Neural progenitor cell (in vitro differentiated cells): ENCODE measurements at regions not wholly inside any gene's neighbourhood (a gene's known extent, or its start where the extent isn't known, plus 50 kb on each side); places are given as distances from the start of the nearest gene placed in this dataset.

Experiments
- DNase-seq: peaks from one replicate; pipeline ENCODE4 v3.0.0-alpha.2; 2016; ENCODE audit warnings: low spot score
- H2AFZ ChIP-seq: fragments of 200-600 bp; sonication (generic); replicated peaks from 2 replicates; pipeline ENCODE4 v1.6.1; 2016; ENCODE audit warnings: antibody characterized with exemption
- H3F3A ChIP-seq: fragments of 200-600 bp; sonication (generic); 2 replicates; pipeline ENCODE4 v1.6.1; 2016; ENCODE audit warnings: antibody characterized with exemption, low read depth
- H3K27ac ChIP-seq: fragments of 200-600 bp; sonication (generic); 2 replicates; pipeline ENCODE4 v1.5.1; 2016; ENCODE audit warnings: mild to moderate bottlenecking
- H3K27me3 ChIP-seq: fragments of 200-600 bp; sonication (generic); 2 replicates; pipeline ENCODE4 v1.6.1; 2016; ENCODE audit warnings: mild to moderate bottlenecking, moderate library complexity
- H3K36me3 ChIP-seq: fragments of 200-600 bp; sonication (generic); 2 replicates; pipeline ENCODE4 v1.5.1; 2016
- H3K4me1 ChIP-seq: fragments of 200-600 bp; sonication (generic); 2 replicates; pipeline ENCODE4 v1.6.1; 2016; ENCODE audit warnings: mixed run types
- H3K4me2 ChIP-seq: fragments of 200-600 bp; sonication (generic); 2 replicates; pipeline ENCODE4 v1.6.1; 2016
- H3K4me3 ChIP-seq: fragments of 200-600 bp; sonication (generic); 2 replicates; pipeline ENCODE4 v1.5.1; 2016
- H3K79me2 ChIP-seq: fragments of 200-600 bp; sonication (generic); 2 replicates; pipeline ENCODE4 v1.6.1; 2016; ENCODE audit warnings: low read depth
- H3K9ac ChIP-seq: fragments of 200-600 bp; sonication (generic); 2 replicates; pipeline ENCODE4 v1.6.1; 2016
- H3K9me3 ChIP-seq: fragments of 200-600 bp; sonication (generic); 2 replicates; pipeline ENCODE4 v1.5.1; 2016; ENCODE audit warnings: low read depth
- H4K20me1 ChIP-seq: fragments of 200-600 bp; sonication (generic); 2 replicates; pipeline ENCODE4 v1.6.1; 2016; ENCODE audit warnings: low read depth
- H3K27ac Mint-ChIP-seq: 3 replicates; pipeline ENCODE4 v1.8.0; 2021; ENCODE audit warnings: mixed read lengths
- H3K27me3 Mint-ChIP-seq: 2 replicates; pipeline ENCODE4 v1.8.0; 2022; ENCODE audit warnings: low read depth, mild to moderate bottlenecking, inconsistent platforms, moderate library complexity, mixed read lengths; ENCODE audit not compliant: insufficient read depth
- H3K36me3 Mint-ChIP-seq: 3 replicates; pipeline ENCODE4 v1.8.0; 2021; ENCODE audit warnings: mixed read lengths
- H3K4me1 Mint-ChIP-seq: 3 replicates; pipeline ENCODE4 v1.8.0; 2021; ENCODE audit warnings: mixed read lengths
- H3K4me3 Mint-ChIP-seq: 3 replicates; pipeline ENCODE4 v1.8.0; 2021; ENCODE audit warnings: mild to moderate bottlenecking, moderate library complexity, mixed read lengths
- H3K9me3 Mint-ChIP-seq: 3 replicates; pipeline ENCODE4 v1.8.0; 2020; ENCODE audit warnings: mixed read lengths
- CTCF ChIP-seq: fragments of 200-600 bp; sonication (generic); IDR thresholded peaks from 2 replicates; pipeline ENCODE4 v1.5.1; 2017; ENCODE audit warnings: antibody characterized with exemption, mild to moderate bottlenecking
- EZH2 ChIP-seq: fragments of 200-600 bp; sonication (generic); IDR thresholded peaks from 2 replicates; pipeline ENCODE4 v1.6.1; 2017; ENCODE audit warnings: antibody characterized with exemption, mild to moderate bottlenecking, moderate library complexity
- EZH2phosphoT487 ChIP-seq: fragments of 200-600 bp; sonication (generic); IDR thresholded peaks from 2 replicates; pipeline ENCODE4 v1.6.1; 2017; ENCODE audit warnings: antibody characterized with exemption

DNA sequence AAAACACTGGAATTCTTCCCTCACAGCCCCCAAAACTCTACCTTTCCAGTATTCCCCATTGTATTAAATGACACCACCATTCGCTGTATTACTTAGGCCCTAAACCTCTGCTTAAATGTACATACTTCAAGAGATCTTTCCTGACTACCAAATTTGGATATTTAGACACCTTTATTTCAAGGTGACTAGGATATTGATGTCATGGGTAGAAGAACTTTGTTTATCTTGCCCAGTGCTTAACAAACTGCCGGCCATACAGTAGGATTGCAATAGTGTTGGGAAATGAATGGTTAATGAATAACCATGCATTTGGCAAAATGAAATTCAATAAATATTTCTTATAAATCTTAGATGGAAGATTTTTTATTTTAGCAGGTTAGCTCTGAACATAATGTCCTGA lies 86.2 kb upstream of the CA10 start:
- Histone ChIP-seq H3K9me3 (no peaks in the 10 kb centered on the region), H2AFZ (no peak overlapping the region), H3K4me2 (no peak overlapping the region), H3F3A (no peaks in the 10 kb centered on the region), H4K20me1 (no peaks in the 10 kb centered on the region), H3K9ac (no peak overlapping the region), H3K79me2 (no peaks in the 10 kb centered on the region), H3K4me3 (no peak overlapping the region), H3K27ac (no peak overlapping the region), H3K27me3 (no peaks in the 10 kb centered on the region), H3K4me1 (no peaks in the 10 kb centered on the region), H3K36me3 (no peaks in the 10 kb centered on the region)
- no peaks in the 10 kb centered on the region for H3K36me3 Mint-ChIP-seq
- no peaks in the 10 kb centered on the region for H3K9me3 Mint-ChIP-seq
- no peak for TF ChIP-seq EZH2
- TF ChIP-seq EZH2phosphoT487: no peak
- no peak for TF ChIP-seq CTCF
- no peaks in the 10 kb centered on the region for H3K4me1 Mint-ChIP-seq
- H3K27me3 Mint-ChIP-seq: peaks cover 3% of the 10 kb centered on the region
- DNase-seq: no peak
- H3K27ac Mint-ChIP-seq: no peak overlapping the region
- H3K4me3 Mint-ChIP-seq: no peak overlapping the region

DNA sequence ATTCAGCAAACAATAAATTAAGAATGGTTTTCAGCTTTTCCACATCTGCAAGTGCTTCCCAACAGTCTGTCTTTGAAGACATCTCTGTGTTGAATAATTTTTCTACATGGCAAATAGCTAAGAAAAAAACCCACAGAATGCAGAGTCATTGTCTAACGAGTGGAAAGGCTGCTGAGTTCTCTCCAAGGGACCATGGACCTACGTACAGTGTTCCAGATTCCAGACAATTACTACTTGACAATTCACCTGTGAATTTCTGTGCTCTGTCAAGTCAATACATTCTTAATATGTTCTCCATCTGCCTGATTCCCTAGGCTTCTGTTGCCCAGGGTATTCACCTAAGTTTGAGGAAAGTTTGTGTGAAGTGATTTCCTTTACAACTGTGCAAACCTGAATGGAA lies 83.8 kb upstream of the CA10 start:
- no peaks in the 10 kb centered on the region for H4K20me1 ChIP-seq
- no peak for TF ChIP-seq EZH2phosphoT487
- no peak for TF ChIP-seq EZH2
- TF ChIP-seq CTCF: no peak
- H3K9me3 Mint-ChIP-seq: no peaks in the 10 kb centered on the region
- H3K27me3 ChIP-seq: no peaks in the 10 kb centered on the region
- H3K4me3 ChIP-seq: no peak overlapping the region
- no peak for DNase-seq
- no peak overlapping the region for H3K4me2 ChIP-seq
- no peaks in the 10 kb centered on the region for H3K36me3 ChIP-seq
- H3K27ac ChIP-seq: no peak overlapping the region
- H3K4me1 Mint-ChIP-seq: no peaks in the 10 kb centered on the region
- no peaks in the 10 kb centered on the region for H3K36me3 Mint-ChIP-seq
- H3K27ac Mint-ChIP-seq: no peak overlapping the region
- no peaks in the 10 kb centered on the region for H3F3A ChIP-seq
- H3K79me2 ChIP-seq: no peaks in the 10 kb centered on the region
- peaks cover 3% of the 10 kb centered on the region for H3K27me3 Mint-ChIP-seq
- no peaks in the 10 kb centered on the region for H3K4me1 ChIP-seq
- H2AFZ ChIP-seq: no peak overlapping the region
- no peaks in the 10 kb centered on the region for H3K9me3 ChIP-seq
- no peak overlapping the region for H3K4me3 Mint-ChIP-seq
- no peak overlapping the region for H3K9ac ChIP-seq

GRCh38 chr17:52237151-52237550 lies 78.6 kb upstream of the CA10 start:
- no peak overlapping the region for H3K4me2 ChIP-seq
- H3K36me3 Mint-ChIP-seq: no peaks in the 10 kb centered on the region
- H4K20me1 ChIP-seq: no peaks in the 10 kb centered on the region
- no peaks in the 10 kb centered on the region for H3K36me3 ChIP-seq
- H3K9me3 Mint-ChIP-seq: no peaks in the 10 kb centered on the region
- no peaks in the 10 kb centered on the region for H3K9me3 ChIP-seq
- H3K9ac ChIP-seq: no peak overlapping the region
- TF ChIP-seq CTCF: no peak
- TF ChIP-seq EZH2: no peak
- TF ChIP-seq EZH2phosphoT487: no peak
- H3K79me2 ChIP-seq: no peaks in the 10 kb centered on the region
- no peak overlapping the region for H3K4me3 ChIP-seq
- H3K27ac ChIP-seq: no peak overlapping the region
- no peak for DNase-seq
- H3K27me3 ChIP-seq: no peaks in the 10 kb centered on the region
- H3K4me1 ChIP-seq: no peaks in the 10 kb centered on the region
- H2AFZ ChIP-seq: no peak overlapping the region
- no peak overlapping the region for H3K4me3 Mint-ChIP-seq
- H3K4me1 Mint-ChIP-seq: no peaks in the 10 kb centered on the region
- H3K27ac Mint-ChIP-seq: no peak overlapping the region
- H3F3A ChIP-seq: no peaks in the 10 kb centered on the region
- no peaks in the 10 kb centered on the region for H3K27me3 Mint-ChIP-seq

GRCh38 chr17:52235516-52235915 lies 77.0 kb upstream of the CA10 start:
- H3K4me3 ChIP-seq: no peak overlapping the region
- no peak overlapping the region for H2AFZ ChIP-seq
- no peaks in the 10 kb centered on the region for H4K20me1 ChIP-seq
- H3K9ac ChIP-seq: no peak overlapping the region
- no peak overlapping the region for H3K4me3 Mint-ChIP-seq
- H3K4me1 Mint-ChIP-seq: no peaks in the 10 kb centered on the region
- H3K27ac Mint-ChIP-seq: no peak overlapping the region
- no peak overlapping the region for H3K4me2 ChIP-seq
- no peaks in the 10 kb centered on the region for H3K9me3 Mint-ChIP-seq
- no peaks in the 10 kb centered on the region for H3K79me2 ChIP-seq
- DNase-seq: no peak
- H3K4me1 ChIP-seq: no peaks in the 10 kb centered on the region
- H3F3A ChIP-seq: no peaks in the 10 kb centered on the region
- H3K27me3 Mint-ChIP-seq: no peaks in the 10 kb centered on the region
- H3K9me3 ChIP-seq: no peaks in the 10 kb centered on the region
- no peaks in the 10 kb centered on the region for H3K36me3 ChIP-seq
- H3K36me3 Mint-ChIP-seq: no peaks in the 10 kb centered on the region
- TF ChIP-seq EZH2 (no peak), EZH2phosphoT487 (no peak), CTCF (no peak)
- H3K27me3 ChIP-seq: no peaks in the 10 kb centered on the region
- H3K27ac ChIP-seq: no peak overlapping the region
